H1 (cell line): ENCODE measurements at regions not wholly inside any gene's neighbourhood (a gene's known extent, or its start where the extent isn't known, plus 50 kb on each side); places are given as distances from the start of the nearest gene placed in this dataset.

Experiments
- EGR1 ChIP-seq: IDR thresholded peaks from 2 replicates; pipeline ENCODE4 v1.6.1; 2011; ENCODE audit warnings: low read depth, low read length, borderline replicate concordance
- EP300 ChIP-seq, 2 experiments: IDR thresholded peaks; 1 replicate in 1 of 2; 2 replicates in 1 of 2; pipeline ENCODE4 v1.6.1; 2011 to 2012; ENCODE audit warnings: low read depth in 2 of 2, low read length in 2 of 2, mild to moderate bottlenecking in 2 of 2, borderline replicate concordance in 1 of 2, inconsistent platforms in 1 of 2, moderate library complexity in 1 of 2
- KDM1A ChIP-seq: fragments of 200-600, 300-600 bp; sonication (generic); IDR thresholded peaks from 2 replicates; pipeline ENCODE4 v1.7.1; 2016; ENCODE audit warnings: mild to moderate bottlenecking, low read length, borderline replicate concordance
- SIX5 ChIP-seq: IDR thresholded peaks from 2 replicates; pipeline ENCODE4 v1.6.1; 2011; ENCODE audit warnings: mild to moderate bottlenecking, low read depth, low read length
- SP2 ChIP-seq: IDR thresholded peaks from 2 replicates; pipeline ENCODE4 v1.6.1; 2012; ENCODE audit warnings: mild to moderate bottlenecking, low read length, inconsistent platforms
- USF2 ChIP-seq: IDR thresholded peaks from 2 replicates; pipeline ENCODE4 v1.6.1; 2011; ENCODE audit warnings: low read length, improper control_type of control experiment

DNA sequence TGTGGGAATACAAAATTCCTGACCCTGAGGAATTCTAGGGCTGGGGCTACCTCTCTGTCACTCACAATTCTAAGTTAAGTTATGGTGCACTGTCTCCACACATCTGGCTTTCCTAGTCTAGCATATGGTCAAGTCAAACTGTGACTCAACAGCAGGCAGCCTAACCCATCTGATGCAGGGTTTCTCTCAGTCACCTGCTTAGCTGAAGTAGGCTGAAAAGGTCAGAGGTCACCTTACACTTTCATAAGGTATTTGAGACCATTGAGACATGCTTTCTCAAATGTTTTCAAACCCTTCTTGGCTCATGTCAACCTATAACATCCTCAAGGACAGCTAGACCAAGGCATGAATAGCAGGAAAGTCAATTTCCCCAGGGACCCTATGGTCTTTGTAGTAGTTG, 196.5 kb upstream of the STK26 start (continued):
- TF ChIP-seq EP300 (IDR thresholded peaks at IDR 0.05; ENCODE audit: borderline replicate concordance in 1 of 2, low read depth in 2 of 2, low read length in 2 of 2) (no peak), SP2 (no peak), KDM1A (no peak), SIX5 (no peak), EGR1 (no peak), USF2 (no peak)
- TF ChIP-seq, all 59 proteins: peak for 0
